ACC112 (cell line): ENCODE measurements at regions not wholly inside any gene's neighbourhood (a gene's known extent, or its start where the extent isn't known, plus 50 kb on each side); places are given as distances from the start of the nearest gene placed in this dataset.
A peak's percentile ranks its signal among the peaks of the same experiment; 100 is the strongest.

Experiments
- H2AFZ ChIP-seq: fragments of 200-600 bp; sonication (generic); one replicate; pipeline ENCODE4 v1.6.0; 2017; ENCODE audit warnings: antibody characterized with exemption, low read length; ENCODE audit not compliant: unreplicated experiment
- H3K27ac ChIP-seq: fragments of 200-600 bp; sonication (generic); 2 replicates; pipeline ENCODE4 v1.5.1; 2014; ENCODE audit warnings: low read depth, mild to moderate bottlenecking, antibody characterized with exemption, low read length, moderate library complexity
- H3K27me3 ChIP-seq: fragments of 200-600 bp; sonication (generic); 2 replicates; pipeline ENCODE4 v1.6.1; 2014; ENCODE audit warnings: mild to moderate bottlenecking, antibody characterized with exemption, low read length, moderate library complexity, mixed read lengths; ENCODE audit not compliant: insufficient read depth
- H3K36me3 ChIP-seq: fragments of 200-600 bp; sonication (generic); 2 replicates; pipeline ENCODE4 v1.6.1; 2016; ENCODE audit warnings: mild to moderate bottlenecking, antibody characterized with exemption, low read length, moderate library complexity, mixed read lengths; ENCODE audit not compliant: insufficient read depth
- H3K4me1 ChIP-seq: fragments of 200-600 bp; sonication (generic); one replicate; pipeline ENCODE4 v1.6.1; 2016; ENCODE audit warnings: low read length, mixed read lengths; ENCODE audit not compliant: insufficient read depth, unreplicated experiment, control insufficient read depth
- H3K4me3 ChIP-seq: fragments of 200-600 bp; sonication (generic); 2 replicates; pipeline ENCODE4 v1.5.1; 2014; ENCODE audit warnings: mild to moderate bottlenecking, low read depth, low read length
- H3K79me2 ChIP-seq: fragments of 200-600 bp; sonication (generic); one replicate; pipeline ENCODE4 v1.6.0; 2016; ENCODE audit warnings: low read length; ENCODE audit not compliant: control insufficient read depth, unreplicated experiment, insufficient read depth

- H3K4me3 ChIP-seq, result peak overlapping the region; percentile 13; the same call in 1 of the 2 replicates
- no peaks in the 10 kb centered on the region for H3K79me2 ChIP-seq
- peak overlapping the region; percentile 10 for H2AFZ ChIP-seq
- no peaks in the 10 kb centered on the region for H3K27me3 ChIP-seq
- H3K27ac ChIP-seq, result peak overlapping the region; percentile 62
- no peaks in the 10 kb centered on the region for H3K36me3 ChIP-seq
- H3K4me1 ChIP-seq, result peaks cover 22% of the 10 kb centered on the region
Observed at GRCh38 chr16:72481419-72481818, 309.5 kb upstream of the PMFBP1 start.

- H3K4me3 ChIP-seq, result peak overlapping the region; percentile 13; the same call in 1 of the 2 replicates
- H2AFZ ChIP-seq, result peak overlapping the region; percentile 10
- H3K4me1 ChIP-seq, result peaks cover 22% of the 10 kb centered on the region
- H3K36me3 ChIP-seq, result no peaks in the 10 kb centered on the region
- peak overlapping the region; percentile 62 for H3K27ac ChIP-seq
- H3K27me3 ChIP-seq, result no peaks in the 10 kb centered on the region
- no peaks in the 10 kb centered on the region for H3K79me2 ChIP-seq
Observed at GRCh38 chr16:72480911-72481310, 309.0 kb upstream of the PMFBP1 start.

- H3K27me3 ChIP-seq, result no peaks in the 10 kb centered on the region
- no peaks in the 10 kb centered on the region for H3K36me3 ChIP-seq
- H3K27ac ChIP-seq, result no peak overlapping the region
Observed at GRCh38 chr16:72475688-72476087, 303.7 kb upstream of the PMFBP1 start.

GRCh38 chr16:72474501-72475123, 302.7 kb upstream of the PMFBP1 start:
- Histone ChIP-seq H3K27me3 (no peaks in the 10 kb centered on the region), H2AFZ (peak overlapping the region; percentile 44), H3K4me3 (no peak overlapping the region), H3K79me2 (no peaks in the 10 kb centered on the region), H3K36me3 (no peaks in the 10 kb centered on the region), H3K4me1 (peaks cover 8% of the 10 kb centered on the region), H3K27ac (peak overlapping the region; percentile 31)

More at GRCh38 chr16:72475688-72476087, 303.7 kb upstream of the PMFBP1 start:
- Histone ChIP-seq H3K4me3 (no peak overlapping the region), H2AFZ (no peak overlapping the region), H3K79me2 (no peaks in the 10 kb centered on the region), H3K4me1 (peaks cover 13% of the 10 kb centered on the region)

GRCh38 chr16:72473631-72474030, 301.7 kb upstream of the PMFBP1 start:
- peaks cover 11% of the 10 kb centered on the region for H3K4me1 ChIP-seq
- no peak overlapping the region for H3K27ac ChIP-seq
- H3K79me2 ChIP-seq, result no peaks in the 10 kb centered on the region
- no peak overlapping the region for H3K4me3 ChIP-seq
- H2AFZ ChIP-seq, result no peak overlapping the region
- no peaks in the 10 kb centered on the region for H3K36me3 ChIP-seq
- no peaks in the 10 kb centered on the region for H3K27me3 ChIP-seq

- Histone ChIP-seq H3K79me2 (no peaks in the 10 kb centered on the region), H3K4me1 (peaks cover 18% of the 10 kb centered on the region), H3K27ac (no peak overlapping the region), H3K27me3 (no peaks in the 10 kb centered on the region), H3K36me3 (no peaks in the 10 kb centered on the region), H2AFZ (no peak overlapping the region), H3K4me3 (no peak overlapping the region)
Observed at GRCh38 chr16:72471317-72471924, 299.5 kb upstream of the PMFBP1 start.

GRCh38 chr16:72470541-72470940, 298.6 kb upstream of the PMFBP1 start:
- Histone ChIP-seq H3K27ac (no peak overlapping the region), H3K79me2 (no peaks in the 10 kb centered on the region), H3K36me3 (no peaks in the 10 kb centered on the region), H2AFZ (no peak overlapping the region), H3K4me3 (no peak overlapping the region), H3K4me1 (peaks cover 18% of the 10 kb centered on the region), H3K27me3 (no peaks in the 10 kb centered on the region)

- H3K4me1 ChIP-seq, result peaks cover 14% of the 10 kb centered on the region
- no peaks in the 10 kb centered on the region for H3K27me3 ChIP-seq
- H3K27ac ChIP-seq, result no peak overlapping the region
- no peaks in the 10 kb centered on the region for H3K79me2 ChIP-seq
- H3K4me3 ChIP-seq, result no peak overlapping the region
- H2AFZ ChIP-seq, result no peak overlapping the region
- H3K36me3 ChIP-seq, result no peaks in the 10 kb centered on the region
Observed at GRCh38 chr16:72469932-72470331, 298.0 kb upstream of the PMFBP1 start.

GRCh38 chr16:72468582-72468981, 296.6 kb upstream of the PMFBP1 start:
- Histone ChIP-seq H3K27ac (no peak overlapping the region), H3K4me3 (no peak overlapping the region), H3K4me1 (peaks cover 10% of the 10 kb centered on the region), H3K27me3 (no peaks in the 10 kb centered on the region), H3K36me3 (no peaks in the 10 kb centered on the region), H3K79me2 (no peaks in the 10 kb centered on the region), H2AFZ (no peak overlapping the region)

- Histone ChIP-seq H3K27ac (no peak overlapping the region), H3K4me1 (peaks cover 10% of the 10 kb centered on the region), H2AFZ (no peak overlapping the region), H3K79me2 (no peaks in the 10 kb centered on the region), H3K27me3 (no peaks in the 10 kb centered on the region), H3K36me3 (no peaks in the 10 kb centered on the region), H3K4me3 (no peak overlapping the region)
Observed at GRCh38 chr16:72467157-72467759, 295.3 kb upstream of the PMFBP1 start.
